ENCODE measurements at regions not wholly inside any gene's neighbourhood (a gene's known extent, or its start where the extent isn't known, plus 50 kb on each side); places are given as distances from the start of the nearest gene placed in this dataset.

DNA sequence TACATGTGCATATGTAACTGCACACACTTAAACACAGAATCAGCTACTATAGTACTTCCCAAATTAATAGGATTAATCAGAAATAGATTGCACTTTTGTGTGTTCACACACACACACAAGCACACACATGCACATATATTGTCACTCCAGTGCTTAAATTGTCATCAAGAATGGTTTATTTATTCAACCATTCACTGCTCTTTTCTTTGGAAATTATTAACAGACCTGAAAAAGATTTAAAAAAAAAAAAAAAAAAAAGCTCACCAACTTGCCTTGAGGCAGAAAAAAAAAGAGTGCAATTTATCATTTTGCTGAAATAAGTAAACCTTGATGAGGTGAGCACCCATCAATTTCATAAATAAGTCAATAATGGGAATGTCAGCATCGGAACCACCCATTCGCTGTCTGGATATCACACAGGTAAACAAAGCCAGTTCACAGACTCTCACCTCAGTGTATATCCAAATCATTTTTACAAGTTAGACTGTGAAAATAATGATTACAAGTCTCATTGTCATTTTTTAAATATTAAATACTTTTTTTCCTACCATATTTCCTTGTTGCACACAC lies 562.8 kb downstream of the BNC2 start:
- TF ChIP-seq, protein P1, sequence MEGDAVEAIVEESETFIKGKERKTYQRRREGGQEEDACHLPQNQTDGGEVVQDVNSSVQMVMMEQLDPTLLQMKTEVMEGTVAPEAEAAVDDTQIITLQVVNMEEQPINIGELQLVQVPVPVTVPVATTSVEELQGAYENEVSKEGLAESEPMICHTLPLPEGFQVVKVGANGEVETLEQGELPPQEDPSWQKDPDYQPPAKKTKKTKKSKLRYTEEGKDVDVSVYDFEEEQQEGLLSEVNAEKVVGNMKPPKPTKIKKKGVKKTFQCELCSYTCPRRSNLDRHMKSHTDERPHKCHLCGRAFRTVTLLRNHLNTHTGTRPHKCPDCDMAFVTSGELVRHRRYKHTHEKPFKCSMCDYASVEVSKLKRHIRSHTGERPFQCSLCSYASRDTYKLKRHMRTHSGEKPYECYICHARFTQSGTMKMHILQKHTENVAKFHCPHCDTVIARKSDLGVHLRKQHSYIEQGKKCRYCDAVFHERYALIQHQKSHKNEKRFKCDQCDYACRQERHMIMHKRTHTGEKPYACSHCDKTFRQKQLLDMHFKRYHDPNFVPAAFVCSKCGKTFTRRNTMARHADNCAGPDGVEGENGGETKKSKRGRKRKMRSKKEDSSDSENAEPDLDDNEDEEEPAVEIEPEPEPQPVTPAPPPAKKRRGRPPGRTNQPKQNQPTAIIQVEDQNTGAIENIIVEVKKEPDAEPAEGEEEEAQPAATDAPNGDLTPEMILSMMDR (conservative IDR thresholded peaks at IDR 0.05) = no peak
- H4K91ac ChIP-seq (ENCODE audit: insufficient read length, low read depth, low read length) = no peak overlapping the region
- DNase-seq = no peak
- no peak overlapping the region for H2AK5ac ChIP-seq (ENCODE audit: insufficient read length, low read length)
- Mint-ChIP-seq H3K27me3 (ENCODE audit: low read depth) (no peaks in the 10 kb centered on the region; the same call in 1 of the 2 replicates), H3K36me3 (ENCODE audit: insufficient read depth in 1 of 3, low read depth in 3 of 3) (no peaks in the 10 kb centered on the region), H3K4me3 (no peak overlapping the region), H3K9me3 (no peaks in the 10 kb centered on the region), H3K4me1 (peaks cover 23 to 39% of the 10 kb centered on the region in 2 experiments), H3K27ac (no peak overlapping the region)
- no peak overlapping the region for H2BK5ac ChIP-seq (ENCODE audit: insufficient read length, low read length)
- no peak overlapping the region for H3K14ac ChIP-seq (ENCODE audit: insufficient read depth, low read length)
- H3T11ph ChIP-seq (ENCODE audit: low read length) = no peak overlapping the region
- H3K9ac ChIP-seq (ENCODE audit: extremely low read depth, insufficient read length, low read length) = no peak overlapping the region
- H3K9me3 ChIP-seq (ENCODE audit: control insufficient read depth, low read depth, low read length) = no peaks in the 10 kb centered on the region
- no peaks in the 10 kb centered on the region for H4K20me1 ChIP-seq (ENCODE audit: control insufficient read depth, insufficient read depth, insufficient read length)
- H3K4me1 ChIP-seq (ENCODE audit: insufficient read depth, low read length) = no peaks in the 10 kb centered on the region; the same call in 1 of the 2 replicates
- no peak overlapping the region for H3K4ac ChIP-seq (ENCODE audit: low read depth, low read length)
- no peak overlapping the region for H2AFZ ChIP-seq (ENCODE audit: low read length)
- no peak overlapping the region for H3K23ac ChIP-seq (ENCODE audit: insufficient read length, low read depth, low read length)
- no peak overlapping the region for H2BK120ac ChIP-seq (ENCODE audit: low read depth, low read length, poor library complexity, severe bottlenecking)
- H3K56ac ChIP-seq (ENCODE audit: insufficient read length, low read depth, low read length) = no peak overlapping the region
- no peak overlapping the region for H4K8ac ChIP-seq (replicated peaks; ENCODE audit: insufficient read length, low read depth, low read length)
- H2BK20ac ChIP-seq (ENCODE audit: low read depth, low read length, poor library complexity, severe bottlenecking) = no peak overlapping the region
- no peak overlapping the region for H4K5ac ChIP-seq (ENCODE audit: insufficient read length, low read depth, low read length)
- no peaks in the 10 kb centered on the region for H3K79me1 ChIP-seq (ENCODE audit: insufficient read depth, low read depth, low read length, poor library complexity, severe bottlenecking)
- H3K79me2 ChIP-seq (ENCODE audit: insufficient read depth, low read length) = no peaks in the 10 kb centered on the region
- H3K27ac ChIP-seq (ENCODE audit: insufficient read length, low read depth, low read length) = no peak overlapping the region
- no peaks in the 10 kb centered on the region for H3K23me2 ChIP-seq (ENCODE audit: insufficient read length, low read depth, low read length, poor library complexity, severe bottlenecking)
- no peak overlapping the region for H3K18ac ChIP-seq (ENCODE audit: insufficient read length, low read depth, low read length)
- no CpG with 5 or more reads among the region's 2 CpGs for WGBS (ENCODE audit: extremely low coverage, insufficient read length, low lambda C conversion rate)
- H2BK12ac ChIP-seq (ENCODE audit: insufficient read length, low read depth, low read length) = no peak overlapping the region
- no peak overlapping the region for H3K4me2 ChIP-seq (ENCODE audit: insufficient read depth, insufficient read length, low read length)
- H2BK15ac ChIP-seq (ENCODE audit: low read depth, low read length) = no peak overlapping the region
- no peaks in the 10 kb centered on the region for H3K27me3 ChIP-seq (ENCODE audit: insufficient read depth, low read length)
